Hematopoietic multipotent progenitor cell treated with erythropoietin and hydrocortisone succinate and interleukin-3 and kit ligand, for 6 days (in vitro differentiated cells): ENCODE measurements at regions not wholly inside any gene's neighbourhood (a gene's known extent, or its start where the extent isn't known, plus 50 kb on each side); places are given as distances from the start of the nearest gene placed in this dataset.
"Not testable (repeated sequence)": the region's sequence is repeated elsewhere in the genome, so short reads cannot be mapped to it uniquely, and the experiment has no call there.

ENCODE experiments used
- DNase-seq: peaks from one replicate; pipeline ENCODE4 v3.0.0-alpha.2; 2015

- no peak for DNase-seq
Observed at GRCh38 chrX:25646156-25646555, 492.0 kb upstream of the MAGEB18 start.

- no peak for DNase-seq
Observed at GRCh38 chrX:25648790-25649189, 489.4 kb upstream of the MAGEB18 start.

GRCh38 chrX:25650216-25650820 lies 487.8 kb upstream of the MAGEB18 start:
- no peak for DNase-seq

- no peak for DNase-seq
Observed at GRCh38 chrX:25659317-25659716, 478.8 kb upstream of the MAGEB18 start.

GRCh38 chrX:25663701-25664100 lies 474.4 kb upstream of the MAGEB18 start:
- no peak for DNase-seq

GRCh38 chrX:25665431-25665830 lies 472.7 kb upstream of the MAGEB18 start:
- no peak for DNase-seq

- no peak for DNase-seq
Observed at GRCh38 chrX:25667681-25668080, 470.5 kb upstream of the MAGEB18 start.

GRCh38 chrX:25674776-25675175 lies 463.4 kb upstream of the MAGEB18 start:
- DNase-seq = no peak

- DNase-seq = no peak
Observed at GRCh38 chrX:25701876-25702275, 436.3 kb upstream of the MAGEB18 start.

- no peak for DNase-seq
Observed at GRCh38 chrX:25717122-25717521, 421.0 kb upstream of the MAGEB18 start.

- DNase-seq = peak; percentile 16
Observed at GRCh38 chrX:25721564-25721963, 416.6 kb upstream of the MAGEB18 start.

GRCh38 chrX:25726539-25726938 lies 411.6 kb upstream of the MAGEB18 start:
- DNase-seq = no peak

- no peak for DNase-seq
Observed at GRCh38 chrX:25733148-25733547, 405.0 kb upstream of the MAGEB18 start.

- no peak for DNase-seq
Observed at GRCh38 chrX:25737540-25737939, 400.6 kb upstream of the MAGEB18 start.

GRCh38 chrX:25742334-25742733 lies 395.8 kb upstream of the MAGEB18 start:
- no peak for DNase-seq

- no peak for DNase-seq
Observed at GRCh38 chrX:25754399-25754798, 383.7 kb upstream of the MAGEB18 start.

- DNase-seq = no peak
Observed at GRCh38 chrX:25755194-25755593, 382.9 kb upstream of the MAGEB18 start.

GRCh38 chrX:25762656-25763055 lies 375.5 kb upstream of the MAGEB18 start:
- DNase-seq = no peak

- DNase-seq = not testable (repeated sequence)
Observed at GRCh38 chrX:25771853-25772252, 366.3 kb upstream of the MAGEB18 start.

GRCh38 chrX:25797796-25798195 lies 340.3 kb upstream of the MAGEB18 start:
- not testable (repeated sequence) for DNase-seq

GRCh38 chrX:25805744-25806143 lies 332.4 kb upstream of the MAGEB18 start:
- DNase-seq = no peak

- DNase-seq = no peak
Observed at GRCh38 chrX:25807022-25807421, 331.1 kb upstream of the MAGEB18 start.

GRCh38 chrX:25810202-25810601 lies 327.9 kb upstream of the MAGEB18 start:
- DNase-seq = no peak

GRCh38 chrX:25819879-25820278 lies 318.3 kb upstream of the MAGEB18 start:
- DNase-seq = no peak

GRCh38 chrX:25851141-25851540 lies 287.0 kb upstream of the MAGEB18 start:
- no peak for DNase-seq
